ENCODE measurements at regions not wholly inside any gene's neighbourhood (a gene's known extent, or its start where the extent isn't known, plus 50 kb on each side); places are given as distances from the start of the nearest gene placed in this dataset.

DNA sequence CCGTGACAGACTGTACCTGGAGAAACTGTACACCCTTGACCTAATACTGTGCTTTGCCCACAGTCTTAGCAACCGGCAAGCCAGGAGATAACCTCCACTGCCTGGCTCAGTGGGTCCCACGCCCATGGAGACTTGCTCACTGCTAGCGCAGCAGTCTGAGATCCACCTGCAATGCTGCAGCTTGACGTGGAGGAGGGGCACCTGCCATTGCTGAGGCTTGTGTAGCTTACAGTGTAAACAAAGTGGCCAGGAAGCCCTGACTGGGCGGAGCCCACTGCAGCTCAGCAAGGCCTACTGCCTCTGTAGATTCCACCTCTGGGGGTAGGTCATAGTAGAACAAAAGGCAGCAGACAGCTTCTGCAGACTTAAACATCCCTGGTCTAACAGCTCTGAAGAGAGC, 189.3 kb downstream of the EDEM1 start (continued):
- TF ChIP-seq, protein P1, sequence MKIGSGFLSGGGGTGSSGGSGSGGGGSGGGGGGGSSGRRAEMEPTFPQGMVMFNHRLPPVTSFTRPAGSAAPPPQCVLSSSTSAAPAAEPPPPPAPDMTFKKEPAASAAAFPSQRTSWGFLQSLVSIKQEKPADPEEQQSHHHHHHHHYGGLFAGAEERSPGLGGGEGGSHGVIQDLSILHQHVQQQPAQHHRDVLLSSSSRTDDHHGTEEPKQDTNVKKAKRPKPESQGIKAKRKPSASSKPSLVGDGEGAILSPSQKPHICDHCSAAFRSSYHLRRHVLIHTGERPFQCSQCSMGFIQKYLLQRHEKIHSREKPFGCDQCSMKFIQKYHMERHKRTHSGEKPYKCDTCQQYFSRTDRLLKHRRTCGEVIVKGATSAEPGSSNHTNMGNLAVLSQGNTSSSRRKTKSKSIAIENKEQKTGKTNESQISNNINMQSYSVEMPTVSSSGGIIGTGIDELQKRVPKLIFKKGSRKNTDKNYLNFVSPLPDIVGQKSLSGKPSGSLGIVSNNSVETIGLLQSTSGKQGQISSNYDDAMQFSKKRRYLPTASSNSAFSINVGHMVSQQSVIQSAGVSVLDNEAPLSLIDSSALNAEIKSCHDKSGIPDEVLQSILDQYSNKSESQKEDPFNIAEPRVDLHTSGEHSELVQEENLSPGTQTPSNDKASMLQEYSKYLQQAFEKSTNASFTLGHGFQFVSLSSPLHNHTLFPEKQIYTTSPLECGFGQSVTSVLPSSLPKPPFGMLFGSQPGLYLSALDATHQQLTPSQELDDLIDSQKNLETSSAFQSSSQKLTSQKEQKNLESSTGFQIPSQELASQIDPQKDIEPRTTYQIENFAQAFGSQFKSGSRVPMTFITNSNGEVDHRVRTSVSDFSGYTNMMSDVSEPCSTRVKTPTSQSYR (CRISPR knock-in tag; IDR thresholded peaks at IDR 0.05; ENCODE audit: borderline replicate concordance) = peak; percentile 91
- no peak for TF ChIP-seq SIX4 (CRISPR knock-in tag; IDR thresholded peaks at IDR 0.05)
- 0 out of 2 replicates have a peak, but pooled peaks have one; percentile 11 for TF ChIP-seq FOSL2 (CRISPR knock-in tag; IDR thresholded peaks at IDR 0.05)
- TF ChIP-seq, protein P2, sequence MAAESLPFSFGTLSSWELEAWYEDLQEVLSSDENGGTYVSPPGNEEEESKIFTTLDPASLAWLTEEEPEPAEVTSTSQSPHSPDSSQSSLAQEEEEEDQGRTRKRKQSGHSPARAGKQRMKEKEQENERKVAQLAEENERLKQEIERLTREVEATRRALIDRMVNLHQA (CRISPR knock-in tag; IDR thresholded peaks at IDR 0.05) = no peak
- TF ChIP-seq TARDBP (CRISPR knock-in tag; IDR thresholded peaks at IDR 0.05) = no peak
- TF ChIP-seq, protein P3, sequence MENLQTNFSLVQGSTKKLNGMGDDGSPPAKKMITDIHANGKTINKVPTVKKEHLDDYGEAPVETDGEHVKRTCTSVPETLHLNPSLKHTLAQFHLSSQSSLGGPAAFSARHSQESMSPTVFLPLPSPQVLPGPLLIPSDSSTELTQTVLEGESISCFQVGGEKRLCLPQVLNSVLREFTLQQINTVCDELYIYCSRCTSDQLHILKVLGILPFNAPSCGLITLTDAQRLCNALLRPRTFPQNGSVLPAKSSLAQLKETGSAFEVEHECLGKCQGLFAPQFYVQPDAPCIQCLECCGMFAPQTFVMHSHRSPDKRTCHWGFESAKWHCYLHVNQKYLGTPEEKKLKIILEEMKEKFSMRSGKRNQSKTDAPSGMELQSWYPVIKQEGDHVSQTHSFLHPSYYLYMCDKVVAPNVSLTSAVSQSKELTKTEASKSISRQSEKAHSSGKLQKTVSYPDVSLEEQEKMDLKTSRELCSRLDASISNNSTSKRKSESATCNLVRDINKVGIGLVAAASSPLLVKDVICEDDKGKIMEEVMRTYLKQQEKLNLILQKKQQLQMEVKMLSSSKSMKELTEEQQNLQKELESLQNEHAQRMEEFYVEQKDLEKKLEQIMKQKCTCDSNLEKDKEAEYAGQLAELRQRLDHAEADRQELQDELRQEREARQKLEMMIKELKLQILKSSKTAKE (CRISPR knock-in tag; IDR thresholded peaks at IDR 0.05; ENCODE audit: borderline replicate concordance) = no peak
- TF ChIP-seq ZNF337 (CRISPR knock-in tag; IDR thresholded peaks at IDR 0.05; ENCODE audit: borderline replicate concordance, low read depth) = no peak
- no peak for TF ChIP-seq ZNF326 (CRISPR knock-in tag; IDR thresholded peaks at IDR 0.05; ENCODE audit: borderline replicate concordance)
- no peak for TF ChIP-seq ZBTB38 (CRISPR knock-in tag; IDR thresholded peaks at IDR 0.05)
- TF ChIP-seq ZFY (CRISPR knock-in tag; IDR thresholded peaks at IDR 0.05) = peak; percentile 33; the same call in 1 of the 2 replicates
- no peak for TF ChIP-seq MXD4 (CRISPR knock-in tag; IDR thresholded peaks at IDR 0.05)
- peak; percentile 52; the same call in 1 of the 2 replicates for TF ChIP-seq KDM2A (CRISPR knock-in tag; IDR thresholded peaks at IDR 0.05; ENCODE audit: borderline replicate concordance, low read depth)
- TF ChIP-seq, protein P4, sequence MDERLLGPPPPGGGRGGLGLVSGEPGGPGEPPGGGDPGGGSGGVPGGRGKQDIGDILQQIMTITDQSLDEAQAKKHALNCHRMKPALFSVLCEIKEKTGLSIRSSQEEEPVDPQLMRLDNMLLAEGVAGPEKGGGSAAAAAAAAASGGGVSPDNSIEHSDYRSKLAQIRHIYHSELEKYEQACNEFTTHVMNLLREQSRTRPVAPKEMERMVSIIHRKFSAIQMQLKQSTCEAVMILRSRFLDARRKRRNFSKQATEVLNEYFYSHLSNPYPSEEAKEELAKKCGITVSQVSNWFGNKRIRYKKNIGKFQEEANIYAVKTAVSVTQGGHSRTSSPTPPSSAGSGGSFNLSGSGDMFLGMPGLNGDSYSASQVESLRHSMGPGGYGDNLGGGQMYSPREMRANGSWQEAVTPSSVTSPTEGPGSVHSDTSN (CRISPR knock-in tag; IDR thresholded peaks at IDR 0.05) = no peak
- no peak for TF ChIP-seq ZFP37 (CRISPR knock-in tag; IDR thresholded peaks at IDR 0.05; ENCODE audit: borderline replicate concordance)
- TF ChIP-seq ZNF557 (CRISPR knock-in tag; IDR thresholded peaks at IDR 0.05) = no peak
- TF ChIP-seq NAIF1 (CRISPR knock-in tag; IDR thresholded peaks at IDR 0.05; ENCODE audit: borderline replicate concordance) = no peak
- peak; percentile 17; the same call in 1 of the 2 replicates for TF ChIP-seq STAG1 (CRISPR knock-in tag; IDR thresholded peaks at IDR 0.05)
- no peak for TF ChIP-seq ZNF333 (CRISPR knock-in tag; IDR thresholded peaks at IDR 0.05; ENCODE audit: borderline replicate concordance)
- TF ChIP-seq ZNF33B (CRISPR knock-in tag; IDR thresholded peaks at IDR 0.05) = no peak
- TF ChIP-seq, protein P5, sequence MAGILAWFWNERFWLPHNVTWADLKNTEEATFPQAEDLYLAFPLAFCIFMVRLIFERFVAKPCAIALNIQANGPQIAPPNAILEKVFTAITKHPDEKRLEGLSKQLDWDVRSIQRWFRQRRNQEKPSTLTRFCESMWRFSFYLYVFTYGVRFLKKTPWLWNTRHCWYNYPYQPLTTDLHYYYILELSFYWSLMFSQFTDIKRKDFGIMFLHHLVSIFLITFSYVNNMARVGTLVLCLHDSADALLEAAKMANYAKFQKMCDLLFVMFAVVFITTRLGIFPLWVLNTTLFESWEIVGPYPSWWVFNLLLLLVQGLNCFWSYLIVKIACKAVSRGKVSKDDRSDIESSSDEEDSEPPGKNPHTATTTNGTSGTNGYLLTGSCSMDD (CRISPR knock-in tag; IDR thresholded peaks at IDR 0.05) = no peak
- TF ChIP-seq, protein P6, sequence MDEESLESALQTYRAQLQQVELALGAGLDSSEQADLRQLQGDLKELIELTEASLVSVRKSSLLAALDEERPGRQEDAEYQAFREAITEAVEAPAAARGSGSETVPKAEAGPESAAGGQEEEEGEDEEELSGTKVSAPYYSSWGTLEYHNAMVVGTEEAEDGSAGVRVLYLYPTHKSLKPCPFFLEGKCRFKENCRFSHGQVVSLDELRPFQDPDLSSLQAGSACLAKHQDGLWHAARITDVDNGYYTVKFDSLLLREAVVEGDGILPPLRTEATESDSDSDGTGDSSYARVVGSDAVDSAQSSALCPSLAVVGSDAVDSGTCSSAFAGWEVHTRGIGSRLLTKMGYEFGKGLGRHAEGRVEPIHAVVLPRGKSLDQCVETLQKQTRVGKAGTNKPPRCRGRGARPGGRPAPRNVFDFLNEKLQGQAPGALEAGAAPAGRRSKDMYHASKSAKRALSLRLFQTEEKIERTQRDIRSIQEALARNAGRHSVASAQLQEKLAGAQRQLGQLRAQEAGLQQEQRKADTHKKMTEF (CRISPR knock-in tag; IDR thresholded peaks at IDR 0.05) = peak; percentile 41; the same call in 1 of the 2 replicates
- TF ChIP-seq SP5 (CRISPR knock-in tag; IDR thresholded peaks at IDR 0.05; ENCODE audit: borderline replicate concordance, low read depth) = peak; percentile 99
